ENCODE measurements at regions not wholly inside any gene's neighbourhood (a gene's known extent, or its start where the extent isn't known, plus 50 kb on each side); places are given as distances from the start of the nearest gene placed in this dataset.

DNA sequence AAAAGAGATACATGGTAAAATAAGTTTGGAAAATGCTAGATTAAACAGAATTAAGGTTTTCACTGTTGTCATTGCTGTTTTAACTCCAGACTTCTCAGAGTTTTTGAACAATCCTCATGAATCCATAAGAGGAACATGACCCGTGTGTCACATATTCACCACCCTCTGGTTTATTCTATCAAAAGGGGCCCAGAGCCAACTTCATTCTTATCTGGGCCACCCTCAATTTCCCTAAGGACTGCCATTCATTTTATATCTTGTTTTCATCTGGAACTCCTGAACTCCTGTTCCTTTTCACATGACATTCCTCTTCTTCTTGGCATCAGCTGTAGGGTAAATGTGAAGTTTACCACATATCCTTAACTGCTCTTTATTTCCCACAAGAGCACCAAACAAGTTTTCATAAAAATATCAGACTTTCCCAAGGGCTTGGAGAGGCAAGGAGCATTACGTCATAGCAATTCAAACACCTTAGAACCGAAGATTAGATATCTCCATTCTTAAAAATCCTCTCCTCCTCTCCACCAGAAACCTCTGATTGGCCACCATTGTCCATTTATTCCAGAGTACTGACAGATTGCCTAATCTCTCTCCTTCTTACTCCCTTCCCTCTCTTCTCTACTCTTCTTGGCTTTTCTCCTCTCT lies 225.2 kb downstream of the SEC23A start:
- POLR2A ChIA-PET, result no interaction called here
- CTCF ChIA-PET (ENCODE audit: low intra/inter-chr PET ratio, low total read pairs), result no interaction called here
- Histone ChIP-seq H3K79me2 (ENCODE audit: insufficient read depth, low read length) (no peaks in the 10 kb centered on the region), H3K4me1 (ENCODE audit: insufficient read depth, low read length) (peaks cover 18% of the 10 kb centered on the region), H3K9ac (ENCODE audit: insufficient read depth, low read depth, low read length) (no peak overlapping the region), H3K27ac (ENCODE audit: extremely low read length, insufficient read depth, low read length) (no peak overlapping the region), H3K4me3 (replicated peaks in 1 of 3; ENCODE audit: insufficient read depth in 1 of 3, low read depth in 2 of 3, low read length in 3 of 3) (no peak overlapping the region), H3K4me2 (ENCODE audit: low read depth, low read length) (no peak overlapping the region), H3K27me3 (ENCODE audit: control insufficient read depth in 1 of 2, insufficient read depth in 2 of 2, low read length in 2 of 2) (no peaks in the 10 kb centered on the region), H3K36me3 (replicated peaks in 1 of 2; ENCODE audit: control insufficient read depth in 1 of 2, insufficient read depth in 2 of 2, low read length in 2 of 2) (no peaks in the 10 kb centered on the region), H3K9me3 (ENCODE audit: low read length) (no peaks in the 10 kb centered on the region), H2AFZ (ENCODE audit: low read length) (no peak overlapping the region), H4K20me1 (ENCODE audit: insufficient read depth, low read length) (no peaks in the 10 kb centered on the region)
- FAIRE-seq (no peak), ATAC-seq (no peak), DNase-seq (ENCODE audit: low spot score) (no peak)
- peak; percentile 99 for TF ChIP-seq ATF7 (IDR thresholded peaks at IDR 0.05)
- TF ChIP-seq ATF7 (CRISPR knock-in tag; IDR thresholded peaks at IDR 0.05), result no peak
- TF ChIP-seq SP4 (CRISPR knock-in tag; IDR thresholded peaks at IDR 0.05), result no peak
- TF ChIP-seq CREB1 (IDR thresholded peaks at IDR 0.05), result peak; percentile 84
- TF ChIP-seq CREB1 (CRISPR knock-in tag; IDR thresholded peaks at IDR 0.05), result no peak
- no peak for TF ChIP-seq ZSCAN20 (CRISPR knock-in tag; IDR thresholded peaks at IDR 0.05; ENCODE audit: borderline replicate concordance)
- no TSS peak for BruUV-seq (replicated peaks)
- in situ Hi-C loops (cut with HindIII; ENCODE audit: extremely low pct_ligation_motif_present, low pct_unique_long_range_greater_than_20kb) (no loop called here), intact Hi-C loops (cut with micrococcal nuclease; ENCODE audit: unreplicated experiment) (no loop called here)
- WGBS (ENCODE audit: low lambda C conversion rate), result under 1% methylated on average over 3 of the region's 3 CpGs

DNA sequence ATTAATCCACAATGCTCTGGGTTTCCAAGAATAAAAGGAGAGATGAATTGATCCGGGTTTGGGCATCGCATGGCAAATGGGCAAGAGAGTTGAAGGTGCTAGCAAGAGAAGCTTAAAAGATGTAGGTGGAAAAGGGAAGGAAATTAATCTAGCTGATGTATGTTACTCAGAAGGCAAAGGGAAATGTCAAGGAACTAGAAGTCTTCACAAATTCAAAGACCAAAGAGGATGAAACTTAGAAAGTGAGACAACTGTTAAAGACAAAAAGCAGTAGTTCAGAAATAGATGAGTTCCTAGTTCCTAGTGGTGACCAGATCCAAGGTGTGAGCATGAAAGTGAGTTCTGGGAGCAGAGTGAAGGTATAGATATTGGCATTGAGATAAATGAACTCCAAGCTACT lies 228.3 kb downstream of the SEC23A start:
- no peaks in the 10 kb centered on the region for H3K4me1 ChIP-seq (ENCODE audit: insufficient read depth, low read length)
- CTCF ChIA-PET (ENCODE audit: low intra/inter-chr PET ratio, low total read pairs), result no interaction called here
- POLR2A ChIA-PET, result no interaction called here
- no peak overlapping the region for H3K4me2 ChIP-seq (ENCODE audit: low read depth, low read length)
- intact Hi-C loops (cut with micrococcal nuclease; ENCODE audit: unreplicated experiment), result no loop called here
- no TSS peak for BruUV-seq (replicated peaks)
- TF ChIP-seq, protein P1, sequence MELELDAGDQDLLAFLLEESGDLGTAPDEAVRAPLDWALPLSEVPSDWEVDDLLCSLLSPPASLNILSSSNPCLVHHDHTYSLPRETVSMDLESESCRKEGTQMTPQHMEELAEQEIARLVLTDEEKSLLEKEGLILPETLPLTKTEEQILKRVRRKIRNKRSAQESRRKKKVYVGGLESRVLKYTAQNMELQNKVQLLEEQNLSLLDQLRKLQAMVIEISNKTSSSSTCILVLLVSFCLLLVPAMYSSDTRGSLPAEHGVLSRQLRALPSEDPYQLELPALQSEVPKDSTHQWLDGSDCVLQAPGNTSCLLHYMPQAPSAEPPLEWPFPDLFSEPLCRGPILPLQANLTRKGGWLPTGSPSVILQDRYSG (CRISPR knock-in tag; IDR thresholded peaks at IDR 0.05), result no peak
- TF ChIP-seq ZNF563 (CRISPR knock-in tag; IDR thresholded peaks at IDR 0.05), result no peak
- no peak for TF ChIP-seq ZNF234 (CRISPR knock-in tag; conservative IDR thresholded peaks at IDR 0.05)
- TF ChIP-seq ZSCAN29 (CRISPR knock-in tag; conservative IDR thresholded peaks at IDR 0.05), result no peak
- TF ChIP-seq, protein P2, sequence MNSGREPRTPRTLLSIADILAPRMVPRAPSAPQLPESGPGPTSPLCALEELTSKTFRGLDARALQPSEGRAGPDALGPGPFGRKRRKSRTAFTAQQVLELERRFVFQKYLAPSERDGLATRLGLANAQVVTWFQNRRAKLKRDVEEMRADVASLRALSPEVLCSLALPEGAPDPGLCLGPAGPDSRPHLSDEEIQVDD (CRISPR knock-in tag; IDR thresholded peaks at IDR 0.05; ENCODE audit: borderline replicate concordance), result no peak
- TF ChIP-seq, protein P3, sequence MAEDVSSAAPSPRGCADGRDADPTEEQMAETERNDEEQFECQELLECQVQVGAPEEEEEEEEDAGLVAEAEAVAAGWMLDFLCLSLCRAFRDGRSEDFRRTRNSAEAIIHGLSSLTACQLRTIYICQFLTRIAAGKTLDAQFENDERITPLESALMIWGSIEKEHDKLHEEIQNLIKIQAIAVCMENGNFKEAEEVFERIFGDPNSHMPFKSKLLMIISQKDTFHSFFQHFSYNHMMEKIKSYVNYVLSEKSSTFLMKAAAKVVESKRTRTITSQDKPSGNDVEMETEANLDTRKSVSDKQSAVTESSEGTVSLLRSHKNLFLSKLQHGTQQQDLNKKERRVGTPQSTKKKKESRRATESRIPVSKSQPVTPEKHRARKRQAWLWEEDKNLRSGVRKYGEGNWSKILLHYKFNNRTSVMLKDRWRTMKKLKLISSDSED (CRISPR knock-in tag; IDR thresholded peaks at IDR 0.05), result no peak
- TF ChIP-seq, protein P4, sequence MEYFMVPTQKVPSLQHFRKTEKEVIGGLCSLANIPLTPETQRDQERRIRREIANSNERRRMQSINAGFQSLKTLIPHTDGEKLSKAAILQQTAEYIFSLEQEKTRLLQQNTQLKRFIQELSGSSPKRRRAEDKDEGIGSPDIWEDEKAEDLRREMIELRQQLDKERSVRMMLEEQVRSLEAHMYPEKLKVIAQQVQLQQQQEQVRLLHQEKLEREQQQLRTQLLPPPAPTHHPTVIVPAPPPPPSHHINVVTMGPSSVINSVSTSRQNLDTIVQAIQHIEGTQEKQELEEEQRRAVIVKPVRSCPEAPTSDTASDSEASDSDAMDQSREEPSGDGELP (IDR thresholded peaks at IDR 0.05; ENCODE audit: borderline replicate concordance, low read depth), result no peak
- no peaks in the 10 kb centered on the region for H3K36me3 ChIP-seq (replicated peaks in 1 of 2; ENCODE audit: control insufficient read depth in 1 of 2, insufficient read depth in 2 of 2, low read length in 2 of 2)
- in situ Hi-C loops (cut with HindIII; ENCODE audit: extremely low pct_ligation_motif_present, low pct_unique_long_range_greater_than_20kb), result no loop called here
- H3K9me3 ChIP-seq (ENCODE audit: low read length), result no peaks in the 10 kb centered on the region
- H4K20me1 ChIP-seq (ENCODE audit: insufficient read depth, low read length), result no peaks in the 10 kb centered on the region
- FAIRE-seq, result peak; percentile 23
- WGBS (ENCODE audit: low lambda C conversion rate), result 17% methylated on average over 2 of the region's 2 CpGs
- no peak overlapping the region for H3K9ac ChIP-seq (ENCODE audit: insufficient read depth, low read depth, low read length)
- H3K27me3 ChIP-seq (ENCODE audit: control insufficient read depth in 1 of 2, insufficient read depth in 2 of 2, low read length in 2 of 2), result peaks cover 0 to 3% of the 10 kb centered on the region in 2 experiments; a peak in 2 of 5 replicates
- no peaks in the 10 kb centered on the region for H3K79me2 ChIP-seq (ENCODE audit: insufficient read depth, low read length)
- H2AFZ ChIP-seq (ENCODE audit: low read length), result no peak overlapping the region
- no peak overlapping the region for H3K4me3 ChIP-seq (replicated peaks in 1 of 3; ENCODE audit: insufficient read depth in 1 of 3, low read depth in 2 of 3, low read length in 3 of 3)
- H3K27ac ChIP-seq (ENCODE audit: extremely low read length, insufficient read depth, low read length), result no peak overlapping the region
- ATAC-seq, result no peak
- DNase-seq (ENCODE audit: low spot score), result no peak

All from HepG2 (cell line).